MM.1S (cell line): ENCODE measurements at regions not wholly inside any gene's neighbourhood (a gene's known extent, or its start where the extent isn't known, plus 50 kb on each side); places are given as distances from the start of the nearest gene placed in this dataset.
"Not testable (repeated sequence)": the region's sequence is repeated elsewhere in the genome, so short reads cannot be mapped to it uniquely, and the experiment has no call there.

Source experiments
- CTCF ChIP-seq: fragments of 300-600 bp; sonication (generic); IDR thresholded peaks from 2 replicates; pipeline ENCODE4 v1.5.1; 2016; ENCODE audit warnings: antibody characterized with exemption, low read length, mixed read lengths
- EZH2 ChIP-seq: fragments of 300-600 bp; sonication (generic); optimal IDR thresholded peaks from 2 replicates; pipeline ENCODE3; 2017; ENCODE audit warnings: low read depth, mild to moderate bottlenecking, antibody characterized with exemption, low read length, mixed read lengths
- EZH2phosphoT487 ChIP-seq: fragments of 300-600 bp; sonication (generic); IDR thresholded peaks from 2 replicates; pipeline ENCODE4 v1.6.1; 2018; ENCODE audit warnings: antibody characterized with exemption, low read length

GRCh38 chr15:20275373-20275967, 266.1 kb downstream of the GOLGA6L6 start:
- not testable (repeated sequence) for TF ChIP-seq EZH2, CTCF, EZH2phosphoT487
